DND-41 (cell line): ENCODE measurements at regions not wholly inside any gene's neighbourhood (a gene's known extent, or its start where the extent isn't known, plus 50 kb on each side); places are given as distances from the start of the nearest gene placed in this dataset.

Source experiments
- ATAC-seq: fragments of 200-7000 bp; cut with Tn5 transposase; 3 replicates; pipeline ENCODE4 v1.9.1; 2021; ENCODE audit warnings: low read depth; ENCODE audit not compliant: insufficient read depth
- DNase-seq: peaks from one replicate; pipeline ENCODE4 v3.0.0-alpha.2; 2020
- H2AFZ ChIP-seq: 2 replicates; pipeline ENCODE4 v1.6.0; 2012; ENCODE audit warnings: low read depth, low read length
- H3K27ac ChIP-seq: 2 replicates; pipeline ENCODE4 v1.5.1; 2012; ENCODE audit warnings: low read length, inconsistent platforms
- H3K27me3 ChIP-seq: fragments of 200-600 bp; sonication (generic); 2 replicates; pipeline ENCODE4 v1.6.0; 2012; ENCODE audit warnings: low read length, mild to moderate bottlenecking, inconsistent platforms; ENCODE audit not compliant: insufficient read depth, poor library complexity
- H3K36me3 ChIP-seq: 2 replicates; pipeline ENCODE4 v1.5.1; 2012; ENCODE audit warnings: low read length, inconsistent platforms; ENCODE audit not compliant: insufficient read depth
- H3K4me1 ChIP-seq: 2 replicates; pipeline ENCODE4 v1.5.1; 2012; ENCODE audit warnings: mild to moderate bottlenecking, low read length; ENCODE audit not compliant: insufficient read depth
- H3K4me2 ChIP-seq: 2 replicates; pipeline ENCODE4 v1.6.0; 2012; ENCODE audit warnings: mild to moderate bottlenecking, moderate library complexity, low read length, inconsistent platforms; ENCODE audit not compliant: insufficient read depth
- H3K4me3 ChIP-seq, 2 experiments: fragments of 200-600 bp in 1 of 2; shearing (Covaris generic) in 1 of 2; 2 replicates each; pipeline ENCODE4 v1.5.1; 2012 to 2016; ENCODE audit warnings: inconsistent platforms in 2 of 2, low read length in 2 of 2, mild to moderate bottlenecking in 2 of 2, low read depth in 1 of 2, moderate library complexity in 1 of 2
- H3K79me2 ChIP-seq: 2 replicates; pipeline ENCODE4 v1.6.0; 2012; ENCODE audit warnings: low read length, inconsistent platforms; ENCODE audit not compliant: insufficient read depth
- H3K9ac ChIP-seq: 2 replicates; pipeline ENCODE4 v1.6.0; 2012; ENCODE audit warnings: low read depth, mild to moderate bottlenecking, inconsistent platforms, low read length, moderate library complexity
- H3K9me3 ChIP-seq: 2 replicates; pipeline ENCODE4 v1.5.1; 2012; ENCODE audit warnings: low read length, moderate library complexity, mild to moderate bottlenecking, inconsistent platforms; ENCODE audit not compliant: insufficient read depth, severe bottlenecking
- H4K20me1 ChIP-seq: 2 replicates; pipeline ENCODE4 v1.6.0; 2012; ENCODE audit warnings: low read length; ENCODE audit not compliant: insufficient read depth
- EZH2 ChIP-seq: IDR thresholded peaks from 3 replicates; pipeline ENCODE4 v1.6.1; 2012; ENCODE audit warnings: borderline replicate concordance, low read depth, mild to moderate bottlenecking, moderate library complexity, low read length, inconsistent platforms; ENCODE audit not compliant: severe bottlenecking
- TF ChIP-seq, protein P1 (sequence below): IDR thresholded peaks from 2 replicates; pipeline ENCODE4 v1.5.1; 2012; ENCODE audit warnings: borderline replicate concordance, low read length, moderate library complexity, mild to moderate bottlenecking; ENCODE audit not compliant: poor library complexity, severe bottlenecking; ENCODE audit errors: extremely low read depth

DNA sequence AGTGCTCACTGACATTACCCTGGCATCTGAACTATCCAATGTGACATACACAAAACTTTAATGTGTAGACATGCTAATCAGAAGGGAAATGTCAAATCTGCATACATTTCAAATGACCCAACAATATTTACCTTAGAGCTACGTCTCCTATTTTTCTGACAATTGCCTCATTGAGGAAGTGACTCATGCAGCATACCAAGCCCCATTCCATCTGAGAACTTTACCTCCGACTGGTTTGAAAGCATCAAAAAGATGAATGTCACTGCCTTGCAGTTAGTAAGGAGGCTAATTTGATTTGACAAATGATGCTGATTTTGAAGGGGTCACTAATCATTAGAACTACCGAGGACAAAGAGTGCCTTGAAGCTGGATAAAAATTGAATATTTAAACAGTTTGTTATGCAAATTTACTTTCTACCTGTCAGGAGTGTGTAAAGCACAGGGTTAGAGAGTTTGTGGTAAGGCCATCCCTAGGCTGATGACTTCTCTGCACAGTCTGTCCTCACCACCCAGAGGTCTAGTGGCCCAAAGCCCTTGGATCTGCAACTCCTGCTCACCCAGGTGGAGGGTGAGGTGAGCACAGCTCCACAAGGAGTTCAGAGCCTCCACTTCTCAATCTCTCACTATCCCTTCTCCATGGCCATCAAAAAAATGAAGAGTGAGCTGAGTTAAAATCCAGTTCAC lies 500.3 kb upstream of the C1orf87 start:
- Histone ChIP-seq H3K9ac (no peak overlapping the region), H3K4me1 (no peaks in the 10 kb centered on the region), H3K79me2 (no peaks in the 10 kb centered on the region), H3K27ac (no peak overlapping the region), H3K4me3 (no peak overlapping the region), H2AFZ (no peak overlapping the region), H3K27me3 (no peaks in the 10 kb centered on the region), H3K4me2 (no peak overlapping the region), H3K36me3 (no peaks in the 10 kb centered on the region), H4K20me1 (no peaks in the 10 kb centered on the region), H3K9me3 (no peaks in the 10 kb centered on the region)
- no peak for DNase-seq
- no peak for ATAC-seq
- TF ChIP-seq, protein P1, sequence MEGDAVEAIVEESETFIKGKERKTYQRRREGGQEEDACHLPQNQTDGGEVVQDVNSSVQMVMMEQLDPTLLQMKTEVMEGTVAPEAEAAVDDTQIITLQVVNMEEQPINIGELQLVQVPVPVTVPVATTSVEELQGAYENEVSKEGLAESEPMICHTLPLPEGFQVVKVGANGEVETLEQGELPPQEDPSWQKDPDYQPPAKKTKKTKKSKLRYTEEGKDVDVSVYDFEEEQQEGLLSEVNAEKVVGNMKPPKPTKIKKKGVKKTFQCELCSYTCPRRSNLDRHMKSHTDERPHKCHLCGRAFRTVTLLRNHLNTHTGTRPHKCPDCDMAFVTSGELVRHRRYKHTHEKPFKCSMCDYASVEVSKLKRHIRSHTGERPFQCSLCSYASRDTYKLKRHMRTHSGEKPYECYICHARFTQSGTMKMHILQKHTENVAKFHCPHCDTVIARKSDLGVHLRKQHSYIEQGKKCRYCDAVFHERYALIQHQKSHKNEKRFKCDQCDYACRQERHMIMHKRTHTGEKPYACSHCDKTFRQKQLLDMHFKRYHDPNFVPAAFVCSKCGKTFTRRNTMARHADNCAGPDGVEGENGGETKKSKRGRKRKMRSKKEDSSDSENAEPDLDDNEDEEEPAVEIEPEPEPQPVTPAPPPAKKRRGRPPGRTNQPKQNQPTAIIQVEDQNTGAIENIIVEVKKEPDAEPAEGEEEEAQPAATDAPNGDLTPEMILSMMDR = no peak
- no peak for TF ChIP-seq EZH2

DNA sequence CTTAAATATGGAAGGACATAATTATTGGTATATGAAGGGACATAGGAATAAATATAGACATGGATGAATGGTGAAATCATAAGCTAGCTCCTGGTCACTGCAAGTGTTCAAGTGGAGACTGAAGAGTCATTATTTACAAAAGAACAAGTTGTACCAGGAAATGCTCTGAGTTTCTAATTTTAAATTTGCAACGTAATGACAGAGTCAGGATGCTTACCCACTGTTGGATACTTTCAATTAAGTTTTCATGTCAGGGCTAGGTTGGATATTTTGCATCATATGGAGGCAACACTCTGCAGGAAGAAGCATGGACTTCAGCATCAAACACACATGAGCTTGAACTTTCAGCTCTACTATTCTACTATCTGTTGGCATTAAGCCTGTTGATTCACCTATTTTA lies 499.6 kb upstream of the C1orf87 start:
- H3K9me3 ChIP-seq = no peaks in the 10 kb centered on the region
- H3K27me3 ChIP-seq = no peaks in the 10 kb centered on the region
- H3K27ac ChIP-seq = no peak overlapping the region
- DNase-seq (no peak), ATAC-seq (no peak)
- no peak overlapping the region for H3K4me3 ChIP-seq
- H3K36me3 ChIP-seq = no peaks in the 10 kb centered on the region
- no peaks in the 10 kb centered on the region for H3K4me1 ChIP-seq
- TF ChIP-seq EZH2 = no peak
- TF ChIP-seq, protein P1 = no peak
- H3K9ac ChIP-seq = no peak overlapping the region
- no peaks in the 10 kb centered on the region for H3K79me2 ChIP-seq
- no peak overlapping the region for H2AFZ ChIP-seq
- no peaks in the 10 kb centered on the region for H4K20me1 ChIP-seq
- no peak overlapping the region for H3K4me2 ChIP-seq

DNA sequence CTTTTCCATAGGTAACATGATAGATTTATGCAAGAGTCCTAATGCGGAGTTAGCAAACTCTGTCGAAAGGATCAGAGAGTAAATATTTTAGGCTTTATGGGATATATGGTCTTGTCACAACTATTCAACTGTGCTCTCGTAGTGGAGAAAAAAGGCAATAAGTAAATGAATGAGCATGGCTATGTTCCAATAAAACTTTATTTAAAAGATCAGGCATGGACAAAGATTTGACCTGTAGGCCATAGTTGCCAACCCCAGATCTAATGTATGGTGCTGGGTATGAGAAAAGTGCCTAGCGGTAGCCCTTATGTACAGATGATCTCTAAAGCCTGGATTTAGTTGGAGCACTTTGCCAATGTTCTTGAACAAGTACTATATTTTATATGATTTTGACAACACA lies 498.8 kb upstream of the C1orf87 start:
- DNase-seq (no peak), ATAC-seq (no peak)
- Histone ChIP-seq H3K4me1 (no peaks in the 10 kb centered on the region), H3K9me3 (no peaks in the 10 kb centered on the region), H4K20me1 (no peaks in the 10 kb centered on the region), H3K9ac (no peak overlapping the region), H3K79me2 (no peaks in the 10 kb centered on the region), H3K27me3 (no peaks in the 10 kb centered on the region), H2AFZ (no peak overlapping the region), H3K27ac (no peak overlapping the region), H3K36me3 (no peaks in the 10 kb centered on the region), H3K4me3 (no peak overlapping the region), H3K4me2 (no peak overlapping the region)
- TF ChIP-seq EZH2 = no peak

DNA sequence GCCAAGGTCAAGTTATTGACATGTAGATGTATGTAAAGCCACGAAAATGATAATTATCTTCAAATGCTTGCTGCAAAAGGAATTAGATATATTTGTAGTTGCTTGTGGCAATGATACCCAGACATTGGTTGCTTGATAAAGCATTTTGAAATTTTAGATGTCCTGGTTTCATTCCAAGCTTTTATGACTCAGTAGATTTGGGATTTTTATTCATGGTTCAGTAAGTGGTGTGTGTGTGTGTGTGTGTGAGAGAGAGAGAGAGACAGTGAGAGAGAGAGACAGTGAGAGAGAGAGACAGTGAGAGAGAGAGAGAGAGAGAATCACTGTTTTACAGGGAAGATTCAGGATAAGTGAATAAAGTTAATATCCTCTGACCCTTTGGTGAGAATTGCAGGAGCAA lies 498.2 kb upstream of the C1orf87 start:
- H4K20me1 ChIP-seq = no peaks in the 10 kb centered on the region
- no peaks in the 10 kb centered on the region for H3K27me3 ChIP-seq
- DNase-seq = no peak
- no peak overlapping the region for H3K4me2 ChIP-seq
- no peak overlapping the region for H3K4me3 ChIP-seq
- no peaks in the 10 kb centered on the region for H3K79me2 ChIP-seq
- no peaks in the 10 kb centered on the region for H3K36me3 ChIP-seq
- no peak for ATAC-seq
- no peaks in the 10 kb centered on the region for H3K9me3 ChIP-seq
- no peak overlapping the region for H2AFZ ChIP-seq
- no peaks in the 10 kb centered on the region for H3K4me1 ChIP-seq
- TF ChIP-seq, protein P1 = no peak
- no peak for TF ChIP-seq EZH2
- no peak overlapping the region for H3K9ac ChIP-seq
- H3K27ac ChIP-seq = no peak overlapping the region
